GM21515 (cell line): ENCODE measurements at regions not wholly inside any gene's neighbourhood (a gene's known extent, or its start where the extent isn't known, plus 50 kb on each side); places are given as distances from the start of the nearest gene placed in this dataset.
"Not testable (repeated sequence)": the region's sequence is repeated elsewhere in the genome, so short reads cannot be mapped to it uniquely, and the experiment has no call there.

ENCODE experiments used
- ATAC-seq: cut with Tn5 transposase; IDR thresholded peaks from one replicate; pipeline ENCODE4 v1.9.1; 2021; ENCODE audit not compliant: unreplicated experiment

- ATAC-seq = no peak
Measured at GRCh38 chr1:178572604-178573003, 59.7 kb downstream of the TEX35 start.

DNA sequence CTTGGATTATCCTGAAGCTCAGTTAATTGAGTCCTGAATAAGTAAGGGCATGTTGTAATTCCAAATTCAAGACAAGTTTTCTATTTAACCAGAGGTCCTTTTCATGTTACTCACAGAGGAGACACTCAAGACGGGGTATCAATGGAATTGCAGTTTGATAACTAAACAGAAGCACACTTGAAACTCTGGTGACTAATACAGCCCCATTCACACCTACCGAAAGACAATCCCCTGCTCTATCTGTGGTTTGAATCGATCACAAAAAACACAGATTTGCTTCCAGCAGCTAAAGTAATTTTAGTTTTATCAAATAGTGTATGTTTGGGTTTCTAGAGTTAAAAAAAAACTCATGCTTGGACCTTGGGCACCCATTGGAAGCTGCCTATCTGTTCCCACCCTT, 60.4 kb downstream of the TEX35 start:
- peak; percentile 62 for ATAC-seq

DNA sequence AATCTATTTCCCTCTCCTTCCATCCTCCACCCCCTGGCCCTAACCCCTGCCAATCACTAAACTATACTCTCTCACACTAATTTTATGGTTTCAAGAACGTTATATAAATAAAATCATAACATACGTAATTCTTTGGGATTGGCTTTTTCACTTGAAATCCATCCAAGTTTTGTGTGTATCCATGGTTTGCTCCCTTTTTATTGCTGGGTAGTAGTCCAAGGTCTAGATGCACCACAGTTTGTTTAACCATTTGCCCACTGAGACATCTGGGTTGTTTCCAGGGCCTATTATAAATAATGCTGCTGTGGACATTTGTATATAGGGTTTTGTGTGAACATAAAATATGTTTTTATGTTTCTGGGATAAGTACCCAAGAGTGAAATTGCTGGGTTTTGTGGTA, 61.4 kb downstream of the TEX35 start:
- no peak for ATAC-seq

GRCh38 chr1:178575611-178576361, 62.9 kb downstream of the TEX35 start:
- ATAC-seq = peak; percentile 37

GRCh38 chr1:178576841-178577240, 63.9 kb downstream of the TEX35 start:
- no peak for ATAC-seq

DNA sequence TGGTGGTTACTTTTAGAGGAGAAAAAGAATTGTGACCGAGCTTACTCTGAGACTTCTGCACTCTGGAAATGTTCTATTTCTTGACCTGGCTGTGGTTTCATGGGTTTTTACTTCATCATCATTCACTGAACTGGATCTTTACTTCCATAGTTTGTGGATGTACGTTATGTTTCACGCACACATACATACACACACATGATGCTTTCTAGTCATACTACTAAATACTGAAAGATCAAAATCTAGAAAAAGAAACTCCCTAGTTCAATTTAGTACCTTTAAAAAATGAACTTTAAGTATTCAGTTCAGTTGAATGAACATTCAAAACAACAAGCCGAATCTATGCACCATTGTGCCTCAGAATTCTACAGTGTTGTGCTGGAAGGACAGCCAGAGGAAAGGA, 65.0 kb downstream of the TEX35 start:
- ATAC-seq = no peak

- no peak for ATAC-seq
Measured at GRCh38 chr1:178578541-178578940, 65.6 kb downstream of the TEX35 start.

DNA sequence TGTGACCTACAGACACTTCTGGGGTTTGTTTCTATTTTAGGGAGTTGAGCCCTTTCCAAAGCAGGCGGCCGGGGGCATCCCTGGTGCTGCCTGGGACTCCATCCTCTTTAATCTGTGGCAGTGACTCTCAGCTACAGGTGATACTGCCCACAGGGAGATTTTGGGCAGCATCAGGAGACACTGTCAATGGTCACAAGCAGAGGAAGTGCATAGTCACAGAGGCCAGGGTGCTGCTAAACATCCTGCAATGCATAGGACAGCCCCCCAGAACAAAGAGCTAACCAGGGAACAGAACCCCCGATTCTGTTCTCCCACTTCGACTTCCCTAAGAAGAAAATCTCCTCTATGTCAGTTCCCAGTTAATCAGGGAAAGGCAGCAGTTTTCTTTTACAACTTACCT, 66.2 kb downstream of the TEX35 start:
- no peak for ATAC-seq

DNA sequence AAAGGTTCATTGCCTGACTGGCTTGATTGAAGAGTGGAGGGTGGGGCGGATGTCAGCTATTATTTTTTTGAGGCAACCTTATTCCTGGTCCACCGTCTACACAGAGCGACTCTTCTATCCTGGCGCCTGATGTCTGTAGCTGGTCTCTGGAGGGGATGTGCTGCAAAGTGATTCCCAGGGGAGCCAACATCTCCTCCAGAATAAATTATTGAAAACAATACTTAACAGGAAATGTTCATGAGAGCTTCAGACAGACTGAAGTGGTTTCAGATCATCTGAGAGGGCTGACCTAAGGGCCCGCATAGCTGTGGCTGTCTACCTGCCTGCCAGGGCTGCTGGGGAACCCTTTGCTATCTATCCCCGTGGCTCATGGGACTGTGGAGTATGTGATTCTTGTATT, 66.7 kb downstream of the TEX35 start:
- peak; percentile 45 for ATAC-seq

DNA sequence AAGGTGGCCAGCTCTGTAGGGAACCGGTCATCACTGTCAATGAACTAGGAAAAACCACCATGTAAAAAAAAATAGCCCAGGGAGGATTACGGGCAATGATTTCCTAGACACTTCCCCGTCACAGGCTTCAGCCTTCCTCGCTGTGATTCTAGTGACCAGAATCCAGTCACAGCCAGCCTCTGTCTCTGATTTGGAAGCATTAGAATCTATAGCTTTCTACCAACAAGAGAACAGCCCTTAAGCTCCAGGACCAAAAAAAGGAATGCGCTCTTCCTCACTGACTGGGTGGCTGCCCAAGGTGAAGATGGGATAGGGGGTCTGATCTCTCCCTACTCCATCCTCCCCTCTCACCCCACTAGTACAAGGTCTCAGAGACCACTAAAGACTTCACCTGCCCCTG, 67.2 kb downstream of the TEX35 start:
- no peak for ATAC-seq

GRCh38 chr1:178580876-178581275, 68.0 kb downstream of the TEX35 start:
- no peak for ATAC-seq

GRCh38 chr1:178581351-178582303, 68.7 kb downstream of the TEX35 start:
- ATAC-seq = peak; percentile 83

DNA sequence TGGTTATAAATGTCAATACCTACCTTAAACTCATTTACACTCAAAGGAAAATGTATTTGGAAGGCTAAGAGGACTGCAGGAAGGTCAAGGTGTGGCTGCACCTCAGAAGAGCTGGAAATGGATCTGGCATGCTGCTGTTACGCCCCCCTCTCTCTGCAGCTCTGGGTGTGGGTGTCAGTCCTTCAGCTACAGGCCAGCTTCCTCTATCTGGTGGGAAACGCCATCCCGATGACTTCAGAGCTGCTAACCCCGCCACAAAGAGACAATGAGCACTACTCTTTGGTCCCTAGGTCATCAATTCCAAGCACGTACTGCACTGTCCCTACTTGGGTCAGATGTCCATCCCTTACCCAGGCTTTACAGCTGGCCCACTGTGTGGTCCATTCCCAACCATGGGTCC, 74.2 kb downstream of the TEX35 start:
- no peak for ATAC-seq

DNA sequence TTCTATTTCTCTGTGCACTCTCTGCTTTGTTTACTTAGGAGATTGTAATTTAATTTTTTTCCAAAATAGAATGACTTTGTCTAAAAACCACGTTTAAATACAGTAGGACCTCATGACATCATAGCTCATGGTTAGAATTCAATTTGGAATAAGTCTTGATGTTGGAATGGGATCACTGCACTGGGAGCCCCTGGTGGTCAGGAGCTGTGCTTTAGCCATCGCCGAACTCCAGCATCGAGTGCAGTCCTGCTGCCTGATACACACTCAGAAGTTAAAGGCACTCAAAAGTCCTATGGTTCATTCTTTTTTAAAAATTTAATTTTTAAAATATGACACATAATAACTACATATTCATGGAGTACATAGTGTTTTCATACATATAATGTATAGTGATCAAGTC, 75.1 kb downstream of the TEX35 start:
- ATAC-seq = no peak

GRCh38 chr1:178589042-178589441, 76.1 kb downstream of the TEX35 start:
- not testable (repeated sequence) for ATAC-seq

DNA sequence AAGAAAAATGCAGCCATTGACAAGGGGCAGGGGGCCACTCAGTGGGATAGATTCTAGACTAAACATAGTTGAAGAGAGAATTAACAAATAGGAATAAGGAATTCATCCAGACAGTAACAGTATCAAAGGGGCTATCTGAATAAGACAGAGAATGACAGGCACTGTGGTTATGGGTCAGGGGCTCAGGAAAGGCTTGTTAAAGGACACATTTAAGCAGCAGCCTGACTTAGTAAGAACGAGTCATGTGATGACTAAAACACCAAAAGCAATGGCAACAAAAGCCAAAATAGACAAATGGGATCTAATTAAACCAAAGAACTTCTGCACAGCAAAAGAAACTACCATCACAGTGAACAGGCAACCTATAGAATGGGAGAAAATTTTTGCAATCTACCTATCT, 78.9 kb downstream of the TEX35 start:
- not testable (repeated sequence) for ATAC-seq

DNA sequence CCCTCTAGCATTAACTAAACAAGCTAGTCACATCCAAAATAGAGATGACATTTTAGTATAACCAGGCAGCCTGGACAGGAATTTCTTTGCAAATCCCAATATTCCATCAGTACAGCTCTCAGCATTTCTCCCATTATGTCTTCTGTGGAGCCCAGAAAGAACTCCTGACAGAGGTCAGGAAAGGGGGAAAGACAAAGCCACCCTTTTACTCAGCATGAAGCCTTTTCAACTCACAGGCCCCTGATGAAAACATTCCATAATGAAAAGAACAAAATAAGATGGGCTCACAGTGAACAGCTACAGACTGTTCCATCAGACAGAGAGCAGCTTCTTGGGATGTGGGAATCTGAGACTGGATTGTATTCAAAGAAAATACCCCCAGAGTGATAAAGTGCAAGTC, 80.6 kb downstream of the TEX35 start:
- ATAC-seq = no peak

DNA sequence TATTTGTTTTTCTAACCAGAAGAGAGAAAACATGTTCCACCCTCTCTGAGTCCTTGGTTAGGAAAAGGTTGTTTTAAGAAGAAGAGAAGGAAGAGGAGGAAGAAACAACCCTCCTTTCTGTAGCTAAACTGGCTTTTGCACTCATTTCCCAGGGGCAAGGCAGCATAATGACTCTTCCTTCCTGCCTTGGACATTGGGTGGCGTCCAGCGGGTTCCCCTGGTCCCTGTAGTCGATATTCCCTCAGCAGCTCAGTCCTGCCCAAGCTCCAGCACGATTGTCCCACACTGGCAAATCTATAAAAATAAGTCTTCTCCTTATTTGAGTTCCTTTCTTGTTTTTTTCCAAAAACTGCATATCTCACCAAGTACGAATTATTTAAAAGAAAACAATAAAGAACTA, 81.2 kb downstream of the TEX35 start:
- no peak for ATAC-seq

GRCh38 chr1:178595491-178595890, 82.6 kb downstream of the TEX35 start:
- no peak for ATAC-seq

DNA sequence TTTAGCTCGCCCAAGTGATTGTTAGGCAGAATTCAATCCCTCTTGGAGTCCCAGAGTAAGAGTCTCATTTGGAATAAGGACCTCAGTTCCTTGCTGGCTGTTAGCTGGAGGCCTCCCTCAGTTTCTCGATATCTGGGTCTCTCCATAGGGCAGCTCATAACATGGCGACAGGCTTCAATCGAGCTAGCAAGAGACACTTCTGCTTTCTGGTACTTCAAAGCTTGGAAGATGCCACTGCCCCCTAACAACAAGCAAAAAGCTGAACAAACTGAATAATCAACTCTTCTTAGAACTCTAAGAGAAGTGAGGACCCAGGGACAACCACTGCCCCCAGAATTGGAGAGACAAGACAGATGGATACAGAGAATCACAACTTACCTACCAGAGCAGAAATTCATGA, 86.2 kb downstream of the TEX35 start:
- no peak for ATAC-seq

GRCh38 chr1:178599745-178600144, 86.8 kb downstream of the TEX35 start:
- ATAC-seq = peak; percentile 71

DNA sequence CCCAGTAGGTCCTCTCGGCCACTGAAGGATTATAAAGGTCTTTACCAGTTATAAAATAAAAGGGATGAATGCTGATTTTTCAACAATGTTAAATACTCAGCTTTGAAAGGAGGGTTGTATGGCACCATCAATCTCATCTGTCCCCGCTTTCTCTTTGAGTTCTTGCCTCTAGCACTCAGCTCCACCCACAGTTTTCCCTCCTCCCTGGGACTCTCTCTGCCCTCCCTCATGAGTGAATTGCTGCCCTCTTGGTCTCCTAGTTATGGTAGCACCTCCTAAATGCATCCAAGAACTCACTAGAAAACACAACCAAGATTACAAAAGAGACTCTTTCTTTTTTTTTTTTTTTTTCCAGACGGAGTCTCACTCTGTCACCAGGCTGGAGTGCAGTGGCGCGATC, 91.0 kb downstream of the TEX35 start:
- no peak for ATAC-seq
